PC-9 (cell line): ENCODE measurements at regions not wholly inside any gene's neighbourhood (a gene's known extent, or its start where the extent isn't known, plus 50 kb on each side); places are given as distances from the start of the nearest gene placed in this dataset.

Experiments
- CTCF ChIP-seq: fragments of 200-600 bp; sonication (generic); conservative IDR thresholded peaks from 2 replicates; pipeline ENCODE4 v1.6.1; 2017; ENCODE audit warnings: mixed run types, antibody characterized with exemption, mild to moderate bottlenecking, moderate library complexity
- EZH2 ChIP-seq: fragments of 200-600 bp; sonication (generic); IDR thresholded peaks from 2 replicates; pipeline ENCODE4 v1.8.0; 2017; ENCODE audit warnings: antibody characterized with exemption, low read depth

- TF ChIP-seq CTCF (no peak), EZH2 (no peak)
Measured at GRCh38 chr1:30102605-30103004, 620.8 kb downstream of the MATN1 start.
